Caco-2 (cell line): ENCODE measurements at regions not wholly inside any gene's neighbourhood (a gene's known extent, or its start where the extent isn't known, plus 50 kb on each side); places are given as distances from the start of the nearest gene placed in this dataset.

Experiments
- BruUV-seq: library from RNA; stranded (reverse); fragments of 400-500 nt; replicated peaks from 2 replicates; lab custom pipeline; 2021; lab: Mats Ljungman, UMichigan
- CTCF ChIA-PET: fragments of 300-600 bp; sonication (Branson Sonifier 250); formaldehyde crosslinking; loops from one replicate; lab custom pipeline; 2022; ENCODE audit warnings: antibody characterized with exemption; lab: Charles Lee
- POLR2A ChIA-PET: fragments of 300-600 bp; sonication (Branson Sonifier 250); formaldehyde crosslinking; loops from one replicate; lab custom pipeline; 2022; ENCODE audit warnings: antibody characterized with exemption; lab: Charles Lee
- DNase-seq, 2 experiments: peaks; one replicate each; pipeline versions ENCODE4 v3.0.0 to v3.0.0-alpha.2; 2020 to 2022
- H3K27me3 ChIP-seq: replicated peaks from 2 replicates; pipeline ENCODE4 v1.6.0; 2011; ENCODE audit warnings: low read length; ENCODE audit not compliant: control insufficient read depth, insufficient read depth
- H3K36me3 ChIP-seq: 2 replicates; pipeline ENCODE4 v1.5.1; 2011; ENCODE audit warnings: low read length; ENCODE audit not compliant: control insufficient read depth, insufficient read depth
- H3K4me1 ChIP-seq: fragments of 250-450 bp; sonication (Bioruptor Pico); 2 replicates; pipeline ENCODE4 v1.5.1; 2020; ENCODE audit warnings: mild to moderate bottlenecking
- H3K4me3 ChIP-seq: 2 replicates; pipeline ENCODE4 v1.5.1; 2011; ENCODE audit warnings: low read depth, mild to moderate bottlenecking, control low read depth, low read length
- H3K9me3 ChIP-seq: fragments of 250-450 bp; sonication (Bioruptor Pico); 2 replicates; pipeline ENCODE4 v1.5.1; 2020; ENCODE audit warnings: mild to moderate bottlenecking, moderate library complexity
- H3K27ac Mint-ChIP-seq: one replicate; pipeline ENCODE4 v1.8.0; 2022; ENCODE audit warnings: mixed read lengths; ENCODE audit not compliant: unreplicated experiment
- H3K27me3 Mint-ChIP-seq: one replicate; pipeline ENCODE4 v1.8.0; 2022; ENCODE audit warnings: mixed read lengths; ENCODE audit not compliant: insufficient read depth, unreplicated experiment
- H3K36me3 Mint-ChIP-seq: one replicate; pipeline ENCODE4 v1.8.0; 2022; ENCODE audit warnings: mild to moderate bottlenecking, mixed read lengths; ENCODE audit not compliant: insufficient read depth, unreplicated experiment
- H3K4me1 Mint-ChIP-seq: one replicate; pipeline ENCODE4 v1.8.0; 2022; ENCODE audit warnings: low read depth, mixed read lengths; ENCODE audit not compliant: unreplicated experiment
- H3K4me3 Mint-ChIP-seq: one replicate; pipeline ENCODE4 v1.8.0; 2022; ENCODE audit warnings: mild to moderate bottlenecking, moderate library complexity, mixed read lengths; ENCODE audit not compliant: unreplicated experiment
- H3K9me3 Mint-ChIP-seq: one replicate; pipeline ENCODE4 v1.8.0; 2022; ENCODE audit warnings: mixed read lengths; ENCODE audit not compliant: unreplicated experiment
- intact Hi-C: fragments of 100-400 bp; cut with micrococcal nuclease; formaldehyde crosslinking; loops from one replicate; pipeline ENCODE4 v1.10.0; 2022; ENCODE audit not compliant: unreplicated experiment
- TF ChIP-seq, protein P1 (sequence below), 2 experiments: fragments of 200-600 bp in 1 of 2; IDR thresholded peaks; 1 replicate in 1 of 2; 2 replicates in 1 of 2; pipeline versions ENCODE4 v1.5.1 to v1.8.0; 2011 to 2022; ENCODE audit warnings: antibody characterized with exemption in 1 of 2, control low read depth in 1 of 2, inconsistent platforms in 1 of 2, low read depth in 1 of 2, low read length in 1 of 2, mild to moderate bottlenecking in 1 of 2, moderate library complexity in 1 of 2; ENCODE audit not compliant: insufficient read depth in 1 of 2, severe bottlenecking in 1 of 2, unreplicated experiment in 1 of 2

- CTCF ChIA-PET, result no interaction called here
- H3K9me3 Mint-ChIP-seq, result peaks cover 10% of the 10 kb centered on the region
- Histone ChIP-seq H3K9me3 (no peaks in the 10 kb centered on the region), H3K4me1 (no peaks in the 10 kb centered on the region), H3K27me3 (no peaks in the 10 kb centered on the region), H3K4me3 (no peak overlapping the region), H3K36me3 (no peaks in the 10 kb centered on the region)
- peaks cover 18% of the 10 kb centered on the region for H3K27me3 Mint-ChIP-seq
- H3K4me3 Mint-ChIP-seq, result no peak overlapping the region
- H3K36me3 Mint-ChIP-seq, result no peaks in the 10 kb centered on the region
- intact Hi-C loops, result no loop called here
- POLR2A ChIA-PET, result no interaction called here
- TF ChIP-seq, protein P1, sequence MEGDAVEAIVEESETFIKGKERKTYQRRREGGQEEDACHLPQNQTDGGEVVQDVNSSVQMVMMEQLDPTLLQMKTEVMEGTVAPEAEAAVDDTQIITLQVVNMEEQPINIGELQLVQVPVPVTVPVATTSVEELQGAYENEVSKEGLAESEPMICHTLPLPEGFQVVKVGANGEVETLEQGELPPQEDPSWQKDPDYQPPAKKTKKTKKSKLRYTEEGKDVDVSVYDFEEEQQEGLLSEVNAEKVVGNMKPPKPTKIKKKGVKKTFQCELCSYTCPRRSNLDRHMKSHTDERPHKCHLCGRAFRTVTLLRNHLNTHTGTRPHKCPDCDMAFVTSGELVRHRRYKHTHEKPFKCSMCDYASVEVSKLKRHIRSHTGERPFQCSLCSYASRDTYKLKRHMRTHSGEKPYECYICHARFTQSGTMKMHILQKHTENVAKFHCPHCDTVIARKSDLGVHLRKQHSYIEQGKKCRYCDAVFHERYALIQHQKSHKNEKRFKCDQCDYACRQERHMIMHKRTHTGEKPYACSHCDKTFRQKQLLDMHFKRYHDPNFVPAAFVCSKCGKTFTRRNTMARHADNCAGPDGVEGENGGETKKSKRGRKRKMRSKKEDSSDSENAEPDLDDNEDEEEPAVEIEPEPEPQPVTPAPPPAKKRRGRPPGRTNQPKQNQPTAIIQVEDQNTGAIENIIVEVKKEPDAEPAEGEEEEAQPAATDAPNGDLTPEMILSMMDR (IDR thresholded peaks at IDR 0.05; ENCODE audit: insufficient read depth in 1 of 2, low read depth in 1 of 2, low read length in 1 of 2, severe bottlenecking in 1 of 2, unreplicated experiment in 1 of 2), result no peak
- BruUV-seq, result no TSS peak
- no peak overlapping the region for H3K27ac Mint-ChIP-seq
- no peaks in the 10 kb centered on the region for H3K4me1 Mint-ChIP-seq
- no peak for DNase-seq
Measured at GRCh38 chr12:127268213-127268612, 998.8 kb upstream of the TMEM132C start.

- no peaks in the 10 kb centered on the region for H3K4me1 ChIP-seq
- intact Hi-C loops, result no loop called here
- H3K4me3 ChIP-seq, result no peak overlapping the region
- H3K27me3 ChIP-seq, result no peaks in the 10 kb centered on the region
- H3K36me3 ChIP-seq, result no peaks in the 10 kb centered on the region
- no peaks in the 10 kb centered on the region for H3K9me3 ChIP-seq
- CTCF ChIA-PET, result no interaction called here
- TF ChIP-seq, protein P1 (IDR thresholded peaks at IDR 0.05; ENCODE audit: insufficient read depth in 1 of 2, low read depth in 1 of 2, low read length in 1 of 2, severe bottlenecking in 1 of 2, unreplicated experiment in 1 of 2), result no peak
- no peak overlapping the region for H3K4me3 Mint-ChIP-seq
- POLR2A ChIA-PET, result no interaction called here
- H3K9me3 Mint-ChIP-seq, result peaks cover 5% of the 10 kb centered on the region
- H3K36me3 Mint-ChIP-seq, result no peaks in the 10 kb centered on the region
- no peaks in the 10 kb centered on the region for H3K4me1 Mint-ChIP-seq
- BruUV-seq, result no TSS peak
- H3K27me3 Mint-ChIP-seq, result peaks cover 14% of the 10 kb centered on the region
- no peak overlapping the region for H3K27ac Mint-ChIP-seq
- no peak for DNase-seq
Measured at GRCh38 chr12:127268706-127269425, 998.1 kb upstream of the TMEM132C start.

- Histone ChIP-seq H3K27me3 (no peaks in the 10 kb centered on the region), H3K9me3 (no peaks in the 10 kb centered on the region), H3K4me3 (no peak overlapping the region), H3K36me3 (no peaks in the 10 kb centered on the region), H3K4me1 (no peaks in the 10 kb centered on the region)
- Mint-ChIP-seq H3K4me3 (no peak overlapping the region), H3K9me3 (no peaks in the 10 kb centered on the region), H3K27ac (no peak overlapping the region), H3K27me3 (peaks cover 13% of the 10 kb centered on the region), H3K36me3 (no peaks in the 10 kb centered on the region), H3K4me1 (no peaks in the 10 kb centered on the region)
- no peak for DNase-seq
- ChIA-PET CTCF (no interaction called here), POLR2A (no interaction called here)
- BruUV-seq, result no TSS peak
- intact Hi-C loops, result no loop called here
- TF ChIP-seq, protein P1 (IDR thresholded peaks at IDR 0.05; ENCODE audit: insufficient read depth in 1 of 2, low read depth in 1 of 2, low read length in 1 of 2, severe bottlenecking in 1 of 2, unreplicated experiment in 1 of 2), result no peak
Measured at GRCh38 chr12:127270193-127270592, 996.8 kb upstream of the TMEM132C start.
